ENCODE measurements at regions not wholly inside any gene's neighbourhood (a gene's known extent, or its start where the extent isn't known, plus 50 kb on each side); places are given as distances from the start of the nearest gene placed in this dataset.
"Not testable (repeated sequence)": the region's sequence is repeated elsewhere in the genome, so short reads cannot be mapped to it uniquely, and the experiment has no call there.

- Histone ChIP-seq H3K36me3 (ENCODE audit: control insufficient read depth in 2 of 2, extremely low read depth in 1 of 2, insufficient read depth in 2 of 2, low read length in 2 of 2) (no peaks in the 10 kb centered on the region), H3K9ac (ENCODE audit: control insufficient read depth, extremely low read depth, insufficient read depth, low read length) (no peak overlapping the region), H3K27ac (ENCODE audit: control insufficient read depth, insufficient read depth, low read length) (no peak overlapping the region), H3K4me3 (ENCODE audit: control insufficient read depth in 2 of 3, extremely low read depth in 1 of 3, insufficient read depth in 2 of 3, low read depth in 1 of 3, low read length in 3 of 3) (no peak overlapping the region), H3K27me3 (ENCODE audit: control insufficient read depth, extremely low read depth, insufficient read depth, low read length) (no peaks in the 10 kb centered on the region), H3K9me1 (ENCODE audit: control insufficient read depth, extremely low read depth, insufficient read depth, low read length) (no peaks in the 10 kb centered on the region), H3K9me3 (ENCODE audit: control insufficient read depth, low read depth, low read length) (no peaks in the 10 kb centered on the region), H3K4me2 (ENCODE audit: control insufficient read depth, extremely low read depth, insufficient read depth, low read depth, low read length) (no peak overlapping the region), H2AFZ (ENCODE audit: control insufficient read depth, low read length) (no peak overlapping the region), H3K4me1 (ENCODE audit: control insufficient read depth, extremely low read depth, insufficient read depth, low read length) (no peaks in the 10 kb centered on the region), H3K79me2 (ENCODE audit: control insufficient read depth, insufficient read depth, low read length) (no peaks in the 10 kb centered on the region), H4K20me1 (ENCODE audit: control insufficient read depth, extremely low read depth, insufficient read depth, low read length) (no peaks in the 10 kb centered on the region)
- dilution Hi-C loops (cut with MboI; ENCODE audit: extremely low pct_ligation_motif_present, low sequenced_read_pairs), result no loop called here
- no peak for TF ChIP-seq EZH2 (IDR thresholded peaks at IDR 0.05; ENCODE audit: low read length)
- TF ChIP-seq CTCF (optimal IDR thresholded peaks at IDR 0.05 in 1 of 3, IDR thresholded peaks at IDR 0.05 in 1 of 3, conservative IDR thresholded peaks at IDR 0.05 in 1 of 3; ENCODE audit: extremely low read depth in 1 of 3, insufficient read depth in 2 of 3, low read length in 3 of 3), result no peak
- DNase-seq (ENCODE audit: low read depth, low spot score) (no peak), FAIRE-seq (no peak)
Observed at GRCh38 chr7:119288416-119288815, 984.6 kb upstream of the KCND2 start.

- H3K4me1 ChIP-seq (ENCODE audit: control insufficient read depth, extremely low read depth, insufficient read depth, low read length); dilution Hi-C loops (cut with MboI; ENCODE audit: extremely low pct_ligation_motif_present, low sequenced_read_pairs); H3K9ac ChIP-seq (ENCODE audit: control insufficient read depth, extremely low read depth, insufficient read depth, low read length); H3K36me3 ChIP-seq (ENCODE audit: control insufficient read depth in 2 of 2, extremely low read depth in 1 of 2, insufficient read depth in 2 of 2, low read length in 2 of 2); H3K9me1 ChIP-seq (ENCODE audit: control insufficient read depth, extremely low read depth, insufficient read depth, low read length); H3K4me2 ChIP-seq (ENCODE audit: control insufficient read depth, extremely low read depth, insufficient read depth, low read depth, low read length); H3K27me3 ChIP-seq (ENCODE audit: control insufficient read depth, extremely low read depth, insufficient read depth, low read length); H3K27ac ChIP-seq (ENCODE audit: control insufficient read depth, insufficient read depth, low read length); H2AFZ ChIP-seq (ENCODE audit: control insufficient read depth, low read length); FAIRE-seq; H3K4me3 ChIP-seq (ENCODE audit: control insufficient read depth in 2 of 3, extremely low read depth in 1 of 3, insufficient read depth in 2 of 3, low read depth in 1 of 3, low read length in 3 of 3); H3K9me3 ChIP-seq (ENCODE audit: control insufficient read depth, low read depth, low read length); DNase-seq (ENCODE audit: low read depth, low spot score); H3K79me2 ChIP-seq (ENCODE audit: control insufficient read depth, insufficient read depth, low read length); H4K20me1 ChIP-seq (ENCODE audit: control insufficient read depth, extremely low read depth, insufficient read depth, low read length): not testable (repeated sequence)
Observed at GRCh38 chr7:119300341-119300740, 972.6 kb upstream of the KCND2 start.

GRCh38 chr7:119320316-119320715, 952.7 kb upstream of the KCND2 start:
- no peak for DNase-seq (ENCODE audit: low read depth, low spot score)
- TF ChIP-seq EZH2 (IDR thresholded peaks at IDR 0.05; ENCODE audit: low read length) (no peak), CTCF (optimal IDR thresholded peaks at IDR 0.05 in 1 of 3, IDR thresholded peaks at IDR 0.05 in 1 of 3, conservative IDR thresholded peaks at IDR 0.05 in 1 of 3; ENCODE audit: extremely low read depth in 1 of 3, insufficient read depth in 2 of 3, low read length in 3 of 3) (peak in 1 of 3 experiments; percentile 28)
- FAIRE-seq, result no peak

More at GRCh38 chr7:119320316-119320715, 952.7 kb upstream of the KCND2 start:
- Histone ChIP-seq H3K4me2 (ENCODE audit: control insufficient read depth, extremely low read depth, insufficient read depth, low read depth, low read length) (no peak overlapping the region), H3K36me3 (ENCODE audit: control insufficient read depth in 2 of 2, extremely low read depth in 1 of 2, insufficient read depth in 2 of 2, low read length in 2 of 2) (no peaks in the 10 kb centered on the region), H3K4me3 (ENCODE audit: control insufficient read depth in 2 of 3, extremely low read depth in 1 of 3, insufficient read depth in 2 of 3, low read depth in 1 of 3, low read length in 3 of 3) (no peak overlapping the region), H3K9me1 (ENCODE audit: control insufficient read depth, extremely low read depth, insufficient read depth, low read length) (no peaks in the 10 kb centered on the region), H3K27ac (ENCODE audit: control insufficient read depth, insufficient read depth, low read length) (no peak overlapping the region), H2AFZ (ENCODE audit: control insufficient read depth, low read length) (no peak overlapping the region), H3K79me2 (ENCODE audit: control insufficient read depth, insufficient read depth, low read length) (no peaks in the 10 kb centered on the region), H3K4me1 (ENCODE audit: control insufficient read depth, extremely low read depth, insufficient read depth, low read length) (no peaks in the 10 kb centered on the region), H3K9ac (ENCODE audit: control insufficient read depth, extremely low read depth, insufficient read depth, low read length) (no peak overlapping the region), H3K27me3 (ENCODE audit: control insufficient read depth, extremely low read depth, insufficient read depth, low read length) (no peaks in the 10 kb centered on the region), H4K20me1 (ENCODE audit: control insufficient read depth, extremely low read depth, insufficient read depth, low read length) (no peaks in the 10 kb centered on the region), H3K9me3 (ENCODE audit: control insufficient read depth, low read depth, low read length) (no peaks in the 10 kb centered on the region)
- dilution Hi-C loops (cut with MboI; ENCODE audit: extremely low pct_ligation_motif_present, low sequenced_read_pairs), result no loop called here

Data from keratinocyte (primary cell).